Caco-2 (cell line): ENCODE measurements at regions not wholly inside any gene's neighbourhood (a gene's known extent, or its start where the extent isn't known, plus 50 kb on each side); places are given as distances from the start of the nearest gene placed in this dataset.

ENCODE experiments used
- BruUV-seq: library from RNA; stranded (reverse); fragments of 400-500 nt; replicated peaks from 2 replicates; lab custom pipeline; 2021; lab: Mats Ljungman, UMichigan
- CTCF ChIA-PET: fragments of 300-600 bp; sonication (Branson Sonifier 250); formaldehyde crosslinking; loops from one replicate; lab custom pipeline; 2022; ENCODE audit warnings: antibody characterized with exemption; lab: Charles Lee
- POLR2A ChIA-PET: fragments of 300-600 bp; sonication (Branson Sonifier 250); formaldehyde crosslinking; loops from one replicate; lab custom pipeline; 2022; ENCODE audit warnings: antibody characterized with exemption; lab: Charles Lee
- DNase-seq, 2 experiments: peaks; one replicate each; pipeline versions ENCODE4 v3.0.0 to v3.0.0-alpha.2; 2020 to 2022
- H3K27me3 ChIP-seq: replicated peaks from 2 replicates; pipeline ENCODE4 v1.6.0; 2011; ENCODE audit warnings: low read length; ENCODE audit not compliant: control insufficient read depth, insufficient read depth
- H3K36me3 ChIP-seq: 2 replicates; pipeline ENCODE4 v1.5.1; 2011; ENCODE audit warnings: low read length; ENCODE audit not compliant: control insufficient read depth, insufficient read depth
- H3K4me1 ChIP-seq: fragments of 250-450 bp; sonication (Bioruptor Pico); 2 replicates; pipeline ENCODE4 v1.5.1; 2020; ENCODE audit warnings: mild to moderate bottlenecking
- H3K4me3 ChIP-seq: 2 replicates; pipeline ENCODE4 v1.5.1; 2011; ENCODE audit warnings: low read depth, mild to moderate bottlenecking, control low read depth, low read length
- H3K9me3 ChIP-seq: fragments of 250-450 bp; sonication (Bioruptor Pico); 2 replicates; pipeline ENCODE4 v1.5.1; 2020; ENCODE audit warnings: mild to moderate bottlenecking, moderate library complexity
- H3K27ac Mint-ChIP-seq: one replicate; pipeline ENCODE4 v1.8.0; 2022; ENCODE audit warnings: mixed read lengths; ENCODE audit not compliant: unreplicated experiment
- H3K27me3 Mint-ChIP-seq: one replicate; pipeline ENCODE4 v1.8.0; 2022; ENCODE audit warnings: mixed read lengths; ENCODE audit not compliant: insufficient read depth, unreplicated experiment
- H3K36me3 Mint-ChIP-seq: one replicate; pipeline ENCODE4 v1.8.0; 2022; ENCODE audit warnings: mild to moderate bottlenecking, mixed read lengths; ENCODE audit not compliant: insufficient read depth, unreplicated experiment
- H3K4me1 Mint-ChIP-seq: one replicate; pipeline ENCODE4 v1.8.0; 2022; ENCODE audit warnings: low read depth, mixed read lengths; ENCODE audit not compliant: unreplicated experiment
- H3K4me3 Mint-ChIP-seq: one replicate; pipeline ENCODE4 v1.8.0; 2022; ENCODE audit warnings: mild to moderate bottlenecking, moderate library complexity, mixed read lengths; ENCODE audit not compliant: unreplicated experiment
- H3K9me3 Mint-ChIP-seq: one replicate; pipeline ENCODE4 v1.8.0; 2022; ENCODE audit warnings: mixed read lengths; ENCODE audit not compliant: unreplicated experiment
- intact Hi-C: fragments of 100-400 bp; cut with micrococcal nuclease; formaldehyde crosslinking; loops from one replicate; pipeline ENCODE4 v1.10.0; 2022; ENCODE audit not compliant: unreplicated experiment
- TF ChIP-seq, protein P1 (sequence below), 2 experiments: fragments of 200-600 bp in 1 of 2; IDR thresholded peaks; 1 replicate in 1 of 2; 2 replicates in 1 of 2; pipeline versions ENCODE4 v1.5.1 to v1.8.0; 2011 to 2022; ENCODE audit warnings: antibody characterized with exemption in 1 of 2, control low read depth in 1 of 2, inconsistent platforms in 1 of 2, low read depth in 1 of 2, low read length in 1 of 2, mild to moderate bottlenecking in 1 of 2, moderate library complexity in 1 of 2; ENCODE audit not compliant: insufficient read depth in 1 of 2, severe bottlenecking in 1 of 2, unreplicated experiment in 1 of 2

DNA sequence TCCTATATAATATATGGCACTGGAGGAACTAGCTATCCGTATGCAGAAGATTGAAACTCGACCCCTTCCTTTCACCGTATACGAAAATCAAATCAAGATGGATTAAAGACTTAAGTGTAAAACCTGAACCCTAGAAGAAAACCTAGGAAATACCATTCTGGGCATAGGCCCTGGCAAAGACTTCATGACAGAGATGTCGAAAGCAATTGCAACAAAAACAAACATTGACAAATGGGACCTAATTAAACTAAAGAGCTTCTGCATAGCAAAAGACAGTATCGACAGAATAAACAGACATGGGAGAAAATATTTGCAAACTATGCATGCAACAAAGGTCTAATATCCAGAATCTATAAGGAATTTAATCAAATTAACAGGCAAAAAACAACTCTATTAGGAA is 61.4 kb upstream of the HDAC9 start:
- Histone ChIP-seq H3K27me3 (no peaks in the 10 kb centered on the region), H3K36me3 (no peaks in the 10 kb centered on the region), H3K9me3 (no peaks in the 10 kb centered on the region), H3K4me3 (no peak overlapping the region), H3K4me1 (no peaks in the 10 kb centered on the region)
- Mint-ChIP-seq H3K27me3 (no peaks in the 10 kb centered on the region), H3K27ac (no peak overlapping the region), H3K4me3 (no peak overlapping the region), H3K4me1 (no peaks in the 10 kb centered on the region), H3K36me3 (no peaks in the 10 kb centered on the region), H3K9me3 (no peaks in the 10 kb centered on the region)
- intact Hi-C loops = no loop called here
- TF ChIP-seq, protein P1, sequence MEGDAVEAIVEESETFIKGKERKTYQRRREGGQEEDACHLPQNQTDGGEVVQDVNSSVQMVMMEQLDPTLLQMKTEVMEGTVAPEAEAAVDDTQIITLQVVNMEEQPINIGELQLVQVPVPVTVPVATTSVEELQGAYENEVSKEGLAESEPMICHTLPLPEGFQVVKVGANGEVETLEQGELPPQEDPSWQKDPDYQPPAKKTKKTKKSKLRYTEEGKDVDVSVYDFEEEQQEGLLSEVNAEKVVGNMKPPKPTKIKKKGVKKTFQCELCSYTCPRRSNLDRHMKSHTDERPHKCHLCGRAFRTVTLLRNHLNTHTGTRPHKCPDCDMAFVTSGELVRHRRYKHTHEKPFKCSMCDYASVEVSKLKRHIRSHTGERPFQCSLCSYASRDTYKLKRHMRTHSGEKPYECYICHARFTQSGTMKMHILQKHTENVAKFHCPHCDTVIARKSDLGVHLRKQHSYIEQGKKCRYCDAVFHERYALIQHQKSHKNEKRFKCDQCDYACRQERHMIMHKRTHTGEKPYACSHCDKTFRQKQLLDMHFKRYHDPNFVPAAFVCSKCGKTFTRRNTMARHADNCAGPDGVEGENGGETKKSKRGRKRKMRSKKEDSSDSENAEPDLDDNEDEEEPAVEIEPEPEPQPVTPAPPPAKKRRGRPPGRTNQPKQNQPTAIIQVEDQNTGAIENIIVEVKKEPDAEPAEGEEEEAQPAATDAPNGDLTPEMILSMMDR (IDR thresholded peaks at IDR 0.05; ENCODE audit: insufficient read depth in 1 of 2, low read depth in 1 of 2, low read length in 1 of 2, severe bottlenecking in 1 of 2, unreplicated experiment in 1 of 2) = no peak
- no TSS peak for BruUV-seq
- ChIA-PET POLR2A (no interaction called here), CTCF (no interaction called here)
- DNase-seq = no peak

- Histone ChIP-seq H3K9me3 (no peaks in the 10 kb centered on the region), H3K4me1 (no peaks in the 10 kb centered on the region), H3K27me3 (no peaks in the 10 kb centered on the region), H3K36me3 (no peaks in the 10 kb centered on the region), H3K4me3 (no peak overlapping the region)
- Mint-ChIP-seq H3K9me3 (no peaks in the 10 kb centered on the region), H3K4me1 (no peaks in the 10 kb centered on the region), H3K27me3 (no peaks in the 10 kb centered on the region), H3K36me3 (no peaks in the 10 kb centered on the region), H3K4me3 (no peak overlapping the region), H3K27ac (no peak overlapping the region)
- TF ChIP-seq, protein P1 (IDR thresholded peaks at IDR 0.05; ENCODE audit: insufficient read depth in 1 of 2, low read depth in 1 of 2, low read length in 1 of 2, severe bottlenecking in 1 of 2, unreplicated experiment in 1 of 2) = no peak
- CTCF ChIA-PET = no interaction called here
- no TSS peak for BruUV-seq
- intact Hi-C loops = no loop called here
- POLR2A ChIA-PET = no interaction called here
- DNase-seq = no peak
Observed at GRCh38 chr7:18437101-18437500, 58.4 kb upstream of the HDAC9 start.

- no peaks in the 10 kb centered on the region for H3K36me3 Mint-ChIP-seq
- TF ChIP-seq, protein P1 (IDR thresholded peaks at IDR 0.05; ENCODE audit: insufficient read depth in 1 of 2, low read depth in 1 of 2, low read length in 1 of 2, severe bottlenecking in 1 of 2, unreplicated experiment in 1 of 2) = no peak
- no peaks in the 10 kb centered on the region for H3K4me1 ChIP-seq
- no peaks in the 10 kb centered on the region for H3K4me1 Mint-ChIP-seq
- no peak overlapping the region for H3K4me3 ChIP-seq
- H3K27me3 Mint-ChIP-seq = no peaks in the 10 kb centered on the region
- H3K9me3 Mint-ChIP-seq = no peaks in the 10 kb centered on the region
- ChIA-PET CTCF (no interaction called here), POLR2A (no interaction called here)
- H3K9me3 ChIP-seq = no peaks in the 10 kb centered on the region
- no peaks in the 10 kb centered on the region for H3K27me3 ChIP-seq
- no peak overlapping the region for H3K4me3 Mint-ChIP-seq
- intact Hi-C loops = no loop called here
- no peaks in the 10 kb centered on the region for H3K36me3 ChIP-seq
- no peak overlapping the region for H3K27ac Mint-ChIP-seq
- no TSS peak for BruUV-seq
- no peak for DNase-seq
Observed at GRCh38 chr7:18440934-18441333, 54.6 kb upstream of the HDAC9 start.
